Bronchial epithelial cell (primary cell): ENCODE measurements at regions not wholly inside any gene's neighbourhood (a gene's known extent, or its start where the extent isn't known, plus 50 kb on each side); places are given as distances from the start of the nearest gene placed in this dataset.

Experiments used
- DNase-seq: peaks from one replicate; pipeline ENCODE4 v3.0.0-alpha.2; 2010; ENCODE audit warnings: low read depth
- FAIRE-seq: peaks from 2 replicates; lab custom pipeline; 2011; peaks lifted over from hg19 to GRCh38; lab: Jason Lieb, UNC
- H3K27me3 ChIP-seq: 2 replicates; pipeline ENCODE4 v1.5.1; 2011; ENCODE audit warnings: low read length; ENCODE audit not compliant: control insufficient read depth, insufficient read depth
- H3K36me3 ChIP-seq: 2 replicates; pipeline ENCODE4 v1.5.1; 2011; ENCODE audit warnings: low read length; ENCODE audit not compliant: control insufficient read depth, insufficient read depth
- H3K4me3 ChIP-seq: 2 replicates; pipeline ENCODE4 v1.5.1; 2011; ENCODE audit warnings: mild to moderate bottlenecking, low read depth, low read length, control low read depth
- CTCF ChIP-seq: IDR thresholded peaks from 2 replicates; pipeline ENCODE4 v1.5.1; 2011; ENCODE audit warnings: mild to moderate bottlenecking, moderate library complexity, low read length, control low read depth, inconsistent platforms; ENCODE audit not compliant: insufficient read depth, severe bottlenecking

- DNase-seq (no peak), FAIRE-seq (no peak)
- Histone ChIP-seq H3K36me3 (no peaks in the 10 kb centered on the region), H3K27me3 (no peaks in the 10 kb centered on the region), H3K4me3 (no peak overlapping the region)
- no peak for TF ChIP-seq CTCF
Observed at GRCh38 chr5:90136952-90137528, 272.5 kb downstream of the CETN3 start.

- no peak for FAIRE-seq
- H3K27me3 ChIP-seq, result no peaks in the 10 kb centered on the region
- H3K4me3 ChIP-seq, result no peak overlapping the region
- H3K36me3 ChIP-seq, result no peaks in the 10 kb centered on the region
- peak; percentile 25 for TF ChIP-seq CTCF
- DNase-seq, result no peak
Observed at GRCh38 chr5:90135779-90136378, 273.7 kb downstream of the CETN3 start.

DNA sequence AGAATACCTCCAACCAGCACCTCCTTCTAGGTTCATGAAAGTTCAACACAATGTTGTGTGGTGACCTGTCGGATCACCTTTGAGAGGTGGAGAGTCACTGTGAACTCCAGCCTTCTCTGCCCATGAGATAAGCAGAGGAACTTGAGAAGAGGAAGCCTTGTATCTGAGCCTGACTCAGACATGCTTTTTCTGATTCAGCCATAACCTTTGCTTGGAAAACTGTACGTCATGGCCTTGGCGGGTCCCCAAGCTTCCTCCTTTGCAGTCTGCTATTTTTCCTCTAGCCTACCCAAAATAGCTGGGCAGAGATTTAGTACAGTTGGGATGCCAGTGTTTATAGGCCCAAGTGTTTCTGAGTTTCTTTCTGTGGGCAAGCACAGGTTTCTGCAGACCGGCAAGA lies 274.7 kb downstream of the CETN3 start:
- Histone ChIP-seq H3K4me3 (no peak overlapping the region), H3K36me3 (no peaks in the 10 kb centered on the region), H3K27me3 (no peaks in the 10 kb centered on the region)
- FAIRE-seq (no peak), DNase-seq (peak; percentile 89)
- no peak for TF ChIP-seq CTCF

- H3K4me3 ChIP-seq, result no peak overlapping the region
- H3K36me3 ChIP-seq, result no peaks in the 10 kb centered on the region
- H3K27me3 ChIP-seq, result no peaks in the 10 kb centered on the region
- FAIRE-seq (no peak), DNase-seq (no peak)
- TF ChIP-seq CTCF, result no peak
Observed at GRCh38 chr5:90134381-90134780, 275.2 kb downstream of the CETN3 start.

DNA sequence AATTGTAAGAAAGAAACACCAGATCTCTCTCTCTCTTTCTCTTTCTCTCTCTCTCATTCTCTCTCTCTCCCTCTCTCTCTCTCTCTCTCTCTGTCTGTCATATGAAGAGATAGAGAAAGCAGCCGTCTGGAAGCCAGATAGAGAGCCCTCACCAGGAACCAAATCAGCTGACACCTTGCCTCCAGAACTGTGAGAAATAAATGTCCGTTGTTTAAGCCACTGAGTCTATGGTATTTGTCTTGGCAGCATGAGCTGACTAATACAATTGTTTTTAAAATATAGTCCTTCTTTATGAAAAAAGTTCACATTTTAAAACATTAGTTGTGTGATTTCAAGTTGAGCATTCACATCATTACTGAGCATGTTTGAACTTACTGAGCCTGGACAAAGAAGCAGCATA lies 275.6 kb downstream of the CETN3 start:
- H3K4me3 ChIP-seq, result no peak overlapping the region
- H3K36me3 ChIP-seq, result no peaks in the 10 kb centered on the region
- FAIRE-seq, result no peak
- no peak for TF ChIP-seq CTCF
- DNase-seq, result no peak
- H3K27me3 ChIP-seq, result no peaks in the 10 kb centered on the region
